ENCODE measurements at regions not wholly inside any gene's neighbourhood (a gene's known extent, or its start where the extent isn't known, plus 50 kb on each side); places are given as distances from the start of the nearest gene placed in this dataset.

- no peak overlapping the region for H3K4me3 ChIP-seq
- no peaks in the 10 kb centered on the region for H3K4me1 ChIP-seq (ENCODE audit: low read depth)
- DNase-seq (ENCODE audit: low read depth in 1 of 2, low spot score in 1 of 2) = no peak
- H3K36me3 ChIP-seq = peaks cover 8% of the 10 kb centered on the region
- H3K9me3 ChIP-seq (ENCODE audit: low read depth) = no peaks in the 10 kb centered on the region
- no peaks in the 10 kb centered on the region for H3K27me3 ChIP-seq
- H3K27ac ChIP-seq = no peak overlapping the region
- TF ChIP-seq, protein P1, sequence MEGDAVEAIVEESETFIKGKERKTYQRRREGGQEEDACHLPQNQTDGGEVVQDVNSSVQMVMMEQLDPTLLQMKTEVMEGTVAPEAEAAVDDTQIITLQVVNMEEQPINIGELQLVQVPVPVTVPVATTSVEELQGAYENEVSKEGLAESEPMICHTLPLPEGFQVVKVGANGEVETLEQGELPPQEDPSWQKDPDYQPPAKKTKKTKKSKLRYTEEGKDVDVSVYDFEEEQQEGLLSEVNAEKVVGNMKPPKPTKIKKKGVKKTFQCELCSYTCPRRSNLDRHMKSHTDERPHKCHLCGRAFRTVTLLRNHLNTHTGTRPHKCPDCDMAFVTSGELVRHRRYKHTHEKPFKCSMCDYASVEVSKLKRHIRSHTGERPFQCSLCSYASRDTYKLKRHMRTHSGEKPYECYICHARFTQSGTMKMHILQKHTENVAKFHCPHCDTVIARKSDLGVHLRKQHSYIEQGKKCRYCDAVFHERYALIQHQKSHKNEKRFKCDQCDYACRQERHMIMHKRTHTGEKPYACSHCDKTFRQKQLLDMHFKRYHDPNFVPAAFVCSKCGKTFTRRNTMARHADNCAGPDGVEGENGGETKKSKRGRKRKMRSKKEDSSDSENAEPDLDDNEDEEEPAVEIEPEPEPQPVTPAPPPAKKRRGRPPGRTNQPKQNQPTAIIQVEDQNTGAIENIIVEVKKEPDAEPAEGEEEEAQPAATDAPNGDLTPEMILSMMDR (IDR thresholded peaks at IDR 0.05; ENCODE audit: low read depth, low read length) = no peak
Measured at GRCh38 chr2:120988700-120989511, 253.2 kb downstream of the GLI2 start.

GRCh38 chr2:120989512-120990441 is 254.1 kb downstream of the GLI2 start:
- Histone ChIP-seq H3K27ac (no peak overlapping the region), H3K4me1 (ENCODE audit: low read depth) (no peaks in the 10 kb centered on the region), H3K36me3 (peaks cover 8% of the 10 kb centered on the region), H3K4me3 (no peak overlapping the region), H3K27me3 (no peaks in the 10 kb centered on the region), H3K9me3 (ENCODE audit: low read depth) (no peaks in the 10 kb centered on the region)
- DNase-seq (ENCODE audit: low read depth in 1 of 2, low spot score in 1 of 2) = no peak
- TF ChIP-seq, protein P1 (IDR thresholded peaks at IDR 0.05; ENCODE audit: low read depth, low read length) = no peak

- Histone ChIP-seq H3K4me1 (ENCODE audit: low read depth) (no peaks in the 10 kb centered on the region), H3K27me3 (no peaks in the 10 kb centered on the region), H3K36me3 (peaks cover 8% of the 10 kb centered on the region), H3K4me3 (no peak overlapping the region), H3K27ac (no peak overlapping the region), H3K9me3 (ENCODE audit: low read depth) (no peaks in the 10 kb centered on the region)
- TF ChIP-seq, protein P1 (IDR thresholded peaks at IDR 0.05; ENCODE audit: low read depth, low read length) = no peak
- peak in 1 of 2 donors; percentile 12 for DNase-seq (ENCODE audit: low read depth in 1 of 2, low spot score in 1 of 2)
Measured at GRCh38 chr2:120990451-120990871, 254.8 kb downstream of the GLI2 start.

DNA sequence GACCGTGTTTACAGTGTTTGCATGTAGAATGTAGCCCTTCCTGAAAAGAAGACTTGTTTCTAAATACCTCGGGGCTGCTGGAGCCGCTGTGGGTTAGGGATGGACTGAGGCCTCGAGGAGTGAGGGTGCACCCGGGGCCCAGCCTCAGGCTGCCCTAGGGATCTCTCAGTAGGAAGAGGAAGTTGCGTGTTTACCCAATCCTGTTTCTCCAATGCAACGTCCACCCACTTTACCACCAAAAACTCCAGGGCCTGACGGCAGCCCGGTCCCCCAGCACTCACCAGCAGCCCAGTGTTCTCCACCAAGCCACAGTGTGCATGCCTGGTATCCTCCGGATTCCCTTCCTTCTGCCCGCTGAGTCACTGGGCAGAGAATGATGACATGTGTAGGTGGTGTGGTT is 255.8 kb downstream of the GLI2 start:
- no peaks in the 10 kb centered on the region for H3K9me3 ChIP-seq (ENCODE audit: low read depth)
- no peak overlapping the region for H3K27ac ChIP-seq
- TF ChIP-seq, protein P1 (IDR thresholded peaks at IDR 0.05; ENCODE audit: low read depth, low read length) = no peak
- H3K36me3 ChIP-seq = peaks cover 6% of the 10 kb centered on the region
- no peak overlapping the region for H3K4me3 ChIP-seq
- no peaks in the 10 kb centered on the region for H3K4me1 ChIP-seq (ENCODE audit: low read depth)
- no peaks in the 10 kb centered on the region for H3K27me3 ChIP-seq
- DNase-seq (ENCODE audit: low read depth in 1 of 2, low spot score in 1 of 2) = no peak

GRCh38 chr2:120992791-120993555 is 257.3 kb downstream of the GLI2 start:
- DNase-seq (ENCODE audit: low read depth in 1 of 2, low spot score in 1 of 2) = no peak

More at GRCh38 chr2:120992791-120993555, 257.3 kb downstream of the GLI2 start:
- H3K27ac ChIP-seq = no peak overlapping the region
- TF ChIP-seq, protein P1 (IDR thresholded peaks at IDR 0.05; ENCODE audit: low read depth, low read length) = no peak
- no peaks in the 10 kb centered on the region for H3K9me3 ChIP-seq (ENCODE audit: low read depth)
- H3K27me3 ChIP-seq = no peaks in the 10 kb centered on the region
- no peaks in the 10 kb centered on the region for H3K4me1 ChIP-seq (ENCODE audit: low read depth)
- H3K4me3 ChIP-seq = no peak overlapping the region
- H3K36me3 ChIP-seq = peaks cover 5% of the 10 kb centered on the region

Data from cardiac muscle cell (in vitro differentiated cells and primary cell).